Calu3 (cell line): ENCODE measurements at regions not wholly inside any gene's neighbourhood (a gene's known extent, or its start where the extent isn't known, plus 50 kb on each side); places are given as distances from the start of the nearest gene placed in this dataset.

ENCODE experiments used
- BruUV-seq: library from RNA; stranded (reverse); fragments of 400-500 nt; replicated peaks from 2 replicates; lab custom pipeline; 2021; lab: Mats Ljungman, UMichigan
- CTCF ChIA-PET: fragments of 300-600 bp; sonication (Branson Sonifier 250); formaldehyde crosslinking; loops from one replicate; lab custom pipeline; 2022; ENCODE audit warnings: antibody characterized with exemption; lab: Charles Lee
- DNase-seq: peaks from one replicate; pipeline ENCODE4 v3.0.0; 2022
- H3K27ac Mint-ChIP-seq: one replicate; pipeline ENCODE4 v1.8.0; 2022; ENCODE audit warnings: mixed read lengths; ENCODE audit not compliant: unreplicated experiment
- H3K27me3 Mint-ChIP-seq: one replicate; pipeline ENCODE4 v1.8.0; 2022; ENCODE audit warnings: mixed read lengths; ENCODE audit not compliant: unreplicated experiment
- H3K36me3 Mint-ChIP-seq: one replicate; pipeline ENCODE4 v1.8.0; 2022; ENCODE audit warnings: mild to moderate bottlenecking, moderate library complexity, mixed read lengths; ENCODE audit not compliant: insufficient read depth, unreplicated experiment
- H3K4me1 Mint-ChIP-seq: one replicate; pipeline ENCODE4 v1.8.0; 2022; ENCODE audit warnings: mild to moderate bottlenecking, low read depth, mixed read lengths; ENCODE audit not compliant: unreplicated experiment
- H3K4me3 Mint-ChIP-seq: one replicate; pipeline ENCODE4 v1.8.0; 2022; ENCODE audit warnings: mild to moderate bottlenecking, low read depth, moderate library complexity, mixed read lengths; ENCODE audit not compliant: unreplicated experiment
- H3K9me3 Mint-ChIP-seq: one replicate; pipeline ENCODE4 v1.8.0; 2022; ENCODE audit warnings: low read depth, mixed read lengths; ENCODE audit not compliant: unreplicated experiment
- CTCF ChIP-seq: fragments of 200-600 bp; IDR thresholded peaks from one replicate; pipeline ENCODE4 v1.8.0; 2022; ENCODE audit warnings: antibody characterized with exemption; ENCODE audit not compliant: unreplicated experiment
- intact Hi-C: fragments of 100-400 bp; cut with micrococcal nuclease; formaldehyde crosslinking; loops from one replicate; pipeline ENCODE4 v1.10.0; 2022; ENCODE audit not compliant: unreplicated experiment

GRCh38 chr4:134345244-134345643 lies 143.7 kb upstream of the PABPC4L start:
- no peak for DNase-seq
- H3K27ac Mint-ChIP-seq = no peak overlapping the region
- CTCF ChIA-PET = no interaction called here
- no peaks in the 10 kb centered on the region for H3K36me3 Mint-ChIP-seq
- H3K27me3 Mint-ChIP-seq = no peaks in the 10 kb centered on the region
- H3K9me3 Mint-ChIP-seq = no peaks in the 10 kb centered on the region
- TF ChIP-seq CTCF = no peak
- H3K4me1 Mint-ChIP-seq = no peaks in the 10 kb centered on the region
- intact Hi-C loops = no loop called here
- H3K4me3 Mint-ChIP-seq = no peak overlapping the region
- BruUV-seq = no TSS peak

- no peak for DNase-seq
- no peak for TF ChIP-seq CTCF
- no peak overlapping the region for H3K4me3 Mint-ChIP-seq
- no peak overlapping the region for H3K27ac Mint-ChIP-seq
- no TSS peak for BruUV-seq
- no peaks in the 10 kb centered on the region for H3K27me3 Mint-ChIP-seq
- intact Hi-C loops = no loop called here
- no peaks in the 10 kb centered on the region for H3K36me3 Mint-ChIP-seq
- CTCF ChIA-PET = interaction anchor here (0.6 kb wide), 1 partner anchor 1129 kb away, joined by 4 read pairs; no protein-coding TSS in a partner anchor
- H3K4me1 Mint-ChIP-seq = no peaks in the 10 kb centered on the region
- H3K9me3 Mint-ChIP-seq = no peaks in the 10 kb centered on the region
Measured at GRCh38 chr4:134343656-134344055, 142.1 kb upstream of the PABPC4L start.

- H3K4me3 Mint-ChIP-seq = no peak overlapping the region
- no peaks in the 10 kb centered on the region for H3K27me3 Mint-ChIP-seq
- CTCF ChIA-PET = no interaction called here
- no peaks in the 10 kb centered on the region for H3K36me3 Mint-ChIP-seq
- no peak overlapping the region for H3K27ac Mint-ChIP-seq
- H3K4me1 Mint-ChIP-seq = no peaks in the 10 kb centered on the region
- no peak for TF ChIP-seq CTCF
- H3K9me3 Mint-ChIP-seq = no peaks in the 10 kb centered on the region
- DNase-seq = no peak
- no TSS peak for BruUV-seq
- intact Hi-C loops = no loop called here
Measured at GRCh38 chr4:134343081-134343480, 141.5 kb upstream of the PABPC4L start.

DNA sequence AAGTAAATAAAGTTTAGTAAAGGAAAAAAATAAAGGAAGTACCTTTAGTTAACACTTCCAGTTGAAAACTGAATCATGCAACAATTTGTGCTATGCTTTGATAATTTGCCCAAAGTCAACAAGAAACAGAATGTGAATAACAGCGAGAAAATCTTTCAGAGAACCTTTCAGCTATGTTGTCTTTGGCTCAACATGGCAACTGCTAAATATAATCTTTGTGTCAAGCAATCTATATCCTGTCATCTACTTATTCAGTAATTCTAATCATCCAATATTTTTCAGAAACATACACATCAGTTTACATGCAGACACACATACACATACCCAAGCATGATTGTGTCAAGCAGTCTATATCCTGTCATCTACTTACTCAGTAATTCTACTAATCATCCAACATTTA lies 136.0 kb upstream of the PABPC4L start:
- CTCF ChIA-PET = no interaction called here
- no peak overlapping the region for H3K4me3 Mint-ChIP-seq
- no TSS peak for BruUV-seq
- H3K27me3 Mint-ChIP-seq = no peaks in the 10 kb centered on the region
- H3K36me3 Mint-ChIP-seq = no peaks in the 10 kb centered on the region
- no peak overlapping the region for H3K27ac Mint-ChIP-seq
- no peak for TF ChIP-seq CTCF
- no peaks in the 10 kb centered on the region for H3K4me1 Mint-ChIP-seq
- DNase-seq = no peak
- no peaks in the 10 kb centered on the region for H3K9me3 Mint-ChIP-seq
- intact Hi-C loops = no loop called here
